ENCODE measurements at regions not wholly inside any gene's neighbourhood (a gene's known extent, or its start where the extent isn't known, plus 50 kb on each side); places are given as distances from the start of the nearest gene placed in this dataset.

GRCh38 chr9:110109333-110110092, 98.4 kb downstream of the C9orf152 start:
- no peak for DNase-seq (ENCODE audit: low read depth in 4 of 4, low spot score in 2 of 4)

GRCh38 chr9:110110154-110110553, 97.8 kb downstream of the C9orf152 start:
- no peak for DNase-seq (ENCODE audit: low read depth in 4 of 4, low spot score in 2 of 4)

- DNase-seq (ENCODE audit: low read depth in 4 of 4, low spot score in 2 of 4), result no peak
Measured at GRCh38 chr9:110111868-110112267, 96.1 kb downstream of the C9orf152 start.

GRCh38 chr9:110112792-110113191, 95.2 kb downstream of the C9orf152 start:
- DNase-seq (ENCODE audit: low read depth in 4 of 4, low spot score in 2 of 4), result no peak

- DNase-seq (ENCODE audit: low read depth in 4 of 4, low spot score in 2 of 4), result no peak
Measured at GRCh38 chr9:110114086-110114858, 93.7 kb downstream of the C9orf152 start.

- no peak for DNase-seq (ENCODE audit: low read depth in 4 of 4, low spot score in 2 of 4)
Measured at GRCh38 chr9:110114859-110115201, 93.1 kb downstream of the C9orf152 start.

GRCh38 chr9:110115341-110115820, 92.6 kb downstream of the C9orf152 start:
- no peak for DNase-seq (ENCODE audit: low read depth in 4 of 4, low spot score in 2 of 4)

GRCh38 chr9:110115826-110116542, 92.0 kb downstream of the C9orf152 start:
- DNase-seq (ENCODE audit: low read depth in 4 of 4, low spot score in 2 of 4), result no peak

GRCh38 chr9:110116543-110116885, 91.4 kb downstream of the C9orf152 start:
- no peak for DNase-seq (ENCODE audit: low read depth in 4 of 4, low spot score in 2 of 4)

- DNase-seq (ENCODE audit: low read depth in 4 of 4, low spot score in 2 of 4), result no peak
Measured at GRCh38 chr9:110121170-110121569, 86.8 kb downstream of the C9orf152 start.

- no peak for DNase-seq (ENCODE audit: low read depth in 4 of 4, low spot score in 2 of 4)
Measured at GRCh38 chr9:110123341-110124095, 84.4 kb downstream of the C9orf152 start.

GRCh38 chr9:110124439-110124838, 83.5 kb downstream of the C9orf152 start:
- DNase-seq (ENCODE audit: low read depth in 4 of 4, low spot score in 2 of 4), result no peak

- DNase-seq (ENCODE audit: low read depth in 4 of 4, low spot score in 2 of 4), result peak in 1 of 4 donors; percentile 78
Measured at GRCh38 chr9:110125207-110125751, 82.7 kb downstream of the C9orf152 start.

GRCh38 chr9:110125763-110126351, 82.1 kb downstream of the C9orf152 start:
- no peak for DNase-seq (ENCODE audit: low read depth in 4 of 4, low spot score in 2 of 4)

- DNase-seq (ENCODE audit: low read depth in 4 of 4, low spot score in 2 of 4), result no peak
Measured at GRCh38 chr9:110126499-110126941, 81.4 kb downstream of the C9orf152 start.

GRCh38 chr9:110126986-110127864, 80.7 kb downstream of the C9orf152 start:
- peak in 2 of 4 donors; percentile 59 to 80 for DNase-seq (ENCODE audit: low read depth in 4 of 4, low spot score in 2 of 4)

- DNase-seq (ENCODE audit: low read depth in 4 of 4, low spot score in 2 of 4), result no peak
Measured at GRCh38 chr9:110128664-110129329, 79.2 kb downstream of the C9orf152 start.

- DNase-seq (ENCODE audit: low read depth in 4 of 4, low spot score in 2 of 4), result no peak
Measured at GRCh38 chr9:110129425-110129824, 78.5 kb downstream of the C9orf152 start.
